ENCODE measurements at regions not wholly inside any gene's neighbourhood (a gene's known extent, or its start where the extent isn't known, plus 50 kb on each side); places are given as distances from the start of the nearest gene placed in this dataset.
A peak's percentile ranks its signal among the peaks of the same experiment; 100 is the strongest.

DNA sequence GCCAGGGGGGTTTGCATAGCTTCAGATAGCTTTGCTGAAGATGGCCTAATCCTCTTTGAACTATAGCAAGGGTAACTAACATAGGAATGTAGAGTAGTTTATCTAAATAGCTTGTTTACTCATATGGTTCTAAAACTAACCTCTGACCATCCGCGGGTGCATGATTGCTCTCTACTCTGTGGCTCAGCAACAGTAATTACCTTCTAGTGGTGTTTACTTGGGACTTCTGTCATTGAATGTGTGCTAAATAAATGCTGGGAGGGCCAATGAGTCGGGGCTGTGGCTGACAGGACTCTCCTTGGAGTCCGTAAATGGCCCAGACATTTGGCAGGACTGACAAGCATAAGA, 1461.9 kb downstream of the UQCRFS1 start:
- no peak for DNase-seq (ENCODE audit: low spot score)

DNA sequence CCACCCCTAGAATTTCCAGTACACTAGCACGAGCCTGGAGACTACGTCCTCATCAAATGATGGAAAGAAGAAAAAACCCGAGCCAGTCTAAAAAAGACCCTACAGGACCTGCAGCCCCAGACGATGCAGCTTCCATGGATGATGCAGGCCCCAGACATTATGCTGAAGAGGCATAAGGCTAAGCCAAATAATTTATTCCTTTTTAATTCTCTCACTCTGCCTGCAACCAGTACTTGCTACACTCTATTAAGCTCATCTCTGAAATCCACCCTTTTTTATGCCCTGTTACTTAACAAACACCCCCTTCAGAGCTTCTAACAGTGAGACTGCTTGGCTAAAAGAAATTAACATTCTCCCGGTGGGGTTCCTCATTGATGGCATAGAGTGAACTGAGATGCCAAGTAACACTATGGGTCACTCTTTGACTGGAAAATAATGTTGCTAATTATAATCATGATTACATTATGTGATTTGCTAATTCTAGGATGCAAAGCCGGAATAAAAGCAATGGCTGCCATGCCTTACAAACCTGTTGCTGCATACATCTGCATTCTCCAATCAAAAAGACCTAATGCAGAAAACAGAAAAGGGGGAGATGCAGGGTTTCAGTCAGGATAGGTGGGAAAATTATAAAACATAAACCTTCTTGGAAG, 1462.4 kb downstream of the UQCRFS1 start:
- DNase-seq (ENCODE audit: low spot score), result no peak

DNA sequence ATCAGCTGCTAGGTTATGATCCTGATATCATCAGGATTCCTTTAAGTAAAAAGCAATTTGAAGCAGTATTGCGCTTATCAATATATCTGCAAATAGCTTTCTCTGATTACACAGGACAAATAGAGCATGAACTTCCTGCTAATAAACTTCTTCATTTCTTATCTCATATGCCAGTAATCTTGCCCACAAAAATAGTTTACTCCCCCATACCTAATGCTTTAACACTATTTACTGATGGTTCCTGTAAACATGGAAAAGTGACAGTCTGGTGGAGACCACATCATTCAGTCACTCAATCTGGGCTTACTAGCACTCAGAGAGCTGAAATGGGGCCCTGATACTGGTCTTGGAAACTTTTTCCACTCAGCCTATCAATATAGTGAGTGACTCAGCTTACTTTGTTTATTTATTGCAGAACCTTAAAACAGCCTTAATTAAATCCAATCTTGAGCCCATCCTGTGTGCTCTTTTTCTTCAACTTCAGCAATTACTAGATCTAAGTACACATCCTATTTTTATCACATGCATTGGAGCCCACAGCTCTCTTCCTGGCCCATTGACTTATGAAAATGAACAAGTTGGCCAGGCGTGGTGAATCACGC, 1464.3 kb downstream of the UQCRFS1 start:
- no peak for DNase-seq (ENCODE audit: low spot score)

DNA sequence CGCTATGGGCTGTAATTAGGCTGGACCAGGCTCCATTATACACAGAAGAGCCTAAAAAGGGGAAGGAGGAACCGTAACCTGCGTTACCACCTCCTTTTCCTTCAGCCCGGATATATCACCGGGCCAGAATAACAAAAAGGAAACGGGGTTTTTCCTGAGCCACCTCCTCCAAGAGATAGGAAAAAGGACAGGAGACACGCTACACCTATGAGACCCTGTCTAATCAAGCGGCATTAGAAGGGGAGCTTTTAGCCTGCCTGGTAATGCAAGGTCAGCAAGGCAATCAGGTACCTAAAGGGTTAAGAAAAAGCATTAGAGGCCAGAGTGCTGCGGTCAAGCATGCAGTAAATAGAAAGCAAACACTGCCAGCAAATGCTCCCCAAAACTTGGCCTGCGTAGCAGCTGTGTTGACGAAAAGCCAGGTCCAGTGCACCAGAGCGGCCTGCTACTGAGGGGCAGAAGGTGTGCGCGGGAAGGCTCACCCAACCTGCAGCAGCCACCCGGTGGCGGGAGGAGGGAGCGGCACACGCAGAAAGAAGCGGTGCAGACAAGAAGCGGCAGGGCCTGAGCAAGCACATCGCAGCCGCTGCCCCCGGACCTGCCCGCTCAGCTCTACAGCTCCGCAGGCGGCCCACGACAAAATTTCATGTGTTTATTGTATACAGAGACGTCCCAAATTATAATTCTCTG, 1466.1 kb downstream of the UQCRFS1 start:
- DNase-seq (ENCODE audit: low spot score), result peak; percentile 34

DNA sequence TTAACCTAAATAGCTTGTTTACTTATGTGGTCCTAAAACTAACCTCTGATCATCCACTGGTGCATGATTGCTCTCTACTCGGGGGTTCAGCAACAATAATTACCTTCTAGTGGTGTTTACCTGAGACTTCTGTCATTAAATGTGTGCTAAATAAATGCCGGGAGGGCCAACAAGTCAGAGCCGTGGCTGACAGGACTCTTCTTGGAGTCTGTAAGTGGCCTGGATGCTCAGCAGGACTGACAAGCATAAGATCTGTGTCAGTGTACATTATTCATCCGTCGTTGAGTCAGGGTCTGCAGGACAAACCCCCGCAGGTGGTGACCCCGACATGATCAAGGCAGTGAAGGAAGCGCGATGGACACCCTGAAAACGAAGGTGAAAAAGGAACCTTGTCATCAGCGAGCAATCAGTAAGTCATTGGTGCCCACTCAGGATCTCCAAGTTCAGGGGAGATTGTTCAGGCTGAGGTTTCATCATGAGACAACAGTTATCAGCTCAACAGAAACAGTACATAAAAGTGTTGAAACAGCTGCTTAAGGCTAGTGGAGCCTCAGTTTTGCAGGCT, 1466.9 kb downstream of the UQCRFS1 start:
- DNase-seq (ENCODE audit: low spot score), result no peak

DNA sequence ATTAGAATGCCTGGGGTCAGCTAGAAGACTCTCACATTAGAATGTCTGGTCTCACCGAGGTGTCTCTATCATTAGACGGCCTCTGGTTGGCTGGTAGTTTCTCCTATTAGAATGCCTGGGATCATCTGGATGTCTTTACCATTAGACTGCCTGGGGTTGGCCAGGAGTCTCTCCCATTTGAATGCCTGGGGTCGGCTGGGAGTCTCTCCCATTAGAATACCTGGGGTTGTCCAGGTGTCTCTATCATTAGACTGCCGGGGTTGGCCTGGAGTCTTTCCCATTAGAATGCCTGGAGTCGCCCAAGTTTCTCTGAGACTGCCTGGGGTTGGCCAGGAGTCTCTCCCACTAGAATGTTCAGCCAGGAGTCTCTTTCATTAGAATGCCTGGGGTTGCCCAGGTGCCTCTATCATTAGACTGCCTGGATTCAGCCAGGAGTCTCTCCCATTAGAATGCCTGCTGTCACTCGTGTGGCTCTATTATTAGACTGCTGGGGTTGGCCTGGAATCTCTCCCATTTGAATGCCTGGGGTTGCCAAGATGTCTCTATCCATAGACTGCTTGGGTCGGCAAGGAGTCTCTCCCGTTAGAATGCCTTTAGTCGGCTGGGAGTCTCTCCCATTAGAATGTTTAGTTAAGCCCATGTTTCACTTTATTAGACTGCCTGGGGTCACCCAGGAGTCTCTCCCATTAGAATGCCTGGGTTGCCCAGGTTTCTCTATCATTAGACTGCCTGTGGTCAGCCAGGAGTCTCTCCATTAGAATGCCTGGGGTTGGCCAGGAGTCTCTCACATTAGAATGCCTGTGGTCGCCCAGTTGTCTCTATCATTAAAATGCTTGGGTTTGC, 1467.8 kb downstream of the UQCRFS1 start:
- no peak for DNase-seq (ENCODE audit: low spot score)

DNA sequence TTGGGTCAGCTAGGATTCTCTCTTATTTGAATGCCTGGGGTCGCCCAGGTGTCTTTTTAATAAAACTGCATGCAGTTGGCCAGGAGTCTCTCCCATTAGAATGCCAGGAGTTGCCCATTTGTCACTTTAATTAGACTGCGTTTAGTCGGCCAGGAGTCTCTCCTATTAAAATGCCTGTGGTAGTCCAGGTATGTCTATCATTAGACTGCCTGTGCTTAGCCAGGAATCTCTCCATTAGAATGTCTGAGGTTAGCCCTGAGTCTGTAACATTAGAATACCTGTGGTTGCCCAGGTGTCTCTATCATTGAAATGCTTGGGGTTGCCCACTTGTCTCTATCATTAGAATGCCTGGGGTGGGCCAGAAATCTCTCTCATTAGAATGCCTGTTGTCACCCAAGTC, 1470.9 kb downstream of the UQCRFS1 start:
- no peak for DNase-seq (ENCODE audit: low spot score)

DNA sequence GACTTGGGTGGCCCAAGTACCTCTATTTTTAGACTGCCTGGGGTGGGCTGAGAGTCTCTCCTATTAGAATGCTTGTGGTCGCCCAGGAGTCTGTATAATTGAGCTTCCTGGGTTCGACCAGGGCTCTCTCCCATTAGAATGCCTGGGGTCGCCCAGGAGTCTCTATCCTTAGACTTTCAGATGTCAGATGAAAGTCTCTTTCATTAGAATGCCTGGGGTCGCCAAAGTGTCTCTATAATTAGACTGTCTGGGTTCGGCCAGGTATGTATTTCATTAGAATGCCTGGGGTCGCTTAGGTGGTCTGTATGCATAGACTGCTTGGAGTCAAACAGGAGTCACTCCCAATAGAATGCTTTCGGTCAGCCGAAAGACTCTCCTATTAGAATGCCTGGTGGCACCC, 1471.7 kb downstream of the UQCRFS1 start:
- no peak for DNase-seq (ENCODE audit: low spot score)

DNA sequence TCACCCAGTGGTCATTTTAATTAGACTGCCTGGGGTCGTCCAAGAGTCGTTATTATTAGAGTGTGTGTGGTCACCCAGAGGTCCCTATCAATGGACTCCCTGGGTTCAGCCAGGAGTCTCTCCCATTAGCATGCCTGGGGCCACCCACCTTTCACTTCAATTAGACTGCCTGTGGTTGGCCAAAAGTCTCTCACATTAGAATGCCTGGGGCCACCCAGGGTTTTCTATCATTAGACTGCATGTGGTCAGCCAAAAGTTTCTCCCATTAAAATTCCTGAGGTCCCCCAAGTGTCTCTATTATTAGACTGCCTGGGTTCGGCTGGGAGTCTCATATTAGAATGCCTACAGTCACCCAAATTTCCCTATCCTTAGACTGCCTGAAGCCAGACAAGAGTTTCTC, 1472.6 kb downstream of the UQCRFS1 start:
- no peak for DNase-seq (ENCODE audit: low spot score)

DNA sequence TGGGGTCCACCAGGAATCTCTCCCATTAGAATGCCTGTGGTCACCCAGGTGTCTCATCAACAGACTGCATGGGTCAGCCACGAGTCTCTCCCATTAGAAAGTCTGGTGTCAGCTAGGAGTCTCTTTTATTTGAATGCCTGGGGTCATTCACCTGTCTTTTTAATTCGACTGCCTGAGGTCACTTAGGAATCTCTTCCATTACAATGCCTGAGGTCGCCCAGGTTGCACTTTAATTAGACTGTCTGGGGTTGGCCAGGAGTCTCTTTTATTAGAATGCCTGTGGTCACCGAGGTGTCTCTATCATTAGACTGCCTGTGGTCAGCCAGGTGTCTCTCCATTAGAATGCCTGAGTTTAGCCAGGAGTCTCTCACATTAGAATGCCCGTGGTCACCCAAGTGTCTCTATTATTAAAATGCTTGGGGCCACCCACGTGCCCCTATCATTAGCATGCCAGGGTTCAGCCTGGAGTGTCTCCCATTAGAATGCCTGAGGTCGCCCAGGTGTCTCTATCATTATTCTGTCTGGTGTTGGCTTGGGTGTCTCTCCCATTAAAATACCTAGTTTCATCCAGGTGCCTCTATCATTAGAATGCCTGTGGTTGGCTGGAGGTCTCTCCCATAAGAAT, 1474.3 kb downstream of the UQCRFS1 start:
- DNase-seq (ENCODE audit: low spot score), result no peak

DNA sequence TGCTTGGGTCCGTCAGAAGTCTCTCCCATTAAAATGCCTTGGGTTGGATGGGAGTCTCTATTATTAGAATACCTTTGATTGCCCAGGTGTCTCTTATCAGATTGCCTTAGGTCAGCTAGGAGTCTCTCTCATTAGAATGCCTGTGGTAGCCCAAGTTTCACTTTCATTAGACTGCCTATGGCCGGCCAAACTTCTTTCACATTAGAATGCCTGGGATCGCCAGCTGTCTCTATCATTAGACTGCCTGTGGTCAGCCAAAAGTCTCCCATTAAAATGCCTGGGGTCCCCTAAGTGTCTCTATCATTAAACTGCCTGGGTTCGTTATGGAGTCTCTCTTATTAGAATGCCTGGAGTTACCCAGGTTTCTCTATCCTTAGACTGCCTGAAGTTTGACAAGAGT, 1476.7 kb downstream of the UQCRFS1 start:
- DNase-seq (ENCODE audit: low spot score), result no peak

DNA sequence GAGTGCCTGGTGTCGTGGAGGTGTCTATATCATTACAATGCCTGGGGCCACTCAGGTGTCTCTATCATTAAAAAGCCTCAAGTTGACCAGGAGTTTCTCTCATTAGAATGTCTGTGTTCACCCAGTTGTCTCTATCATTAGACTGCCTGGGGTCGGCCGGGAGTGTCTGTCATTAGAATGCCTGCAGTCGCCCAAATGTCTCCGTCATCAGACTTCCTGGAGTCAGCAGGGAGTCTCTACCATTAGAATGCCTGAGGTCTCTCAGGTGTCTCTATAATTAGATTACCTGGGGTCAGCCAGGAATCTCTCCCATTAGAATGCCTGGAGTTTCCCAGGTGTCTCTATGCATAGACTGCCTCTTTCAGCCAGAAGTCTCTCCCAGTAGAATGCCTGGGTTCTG, 1477.6 kb downstream of the UQCRFS1 start:
- no peak for DNase-seq (ENCODE audit: low spot score)

DNA sequence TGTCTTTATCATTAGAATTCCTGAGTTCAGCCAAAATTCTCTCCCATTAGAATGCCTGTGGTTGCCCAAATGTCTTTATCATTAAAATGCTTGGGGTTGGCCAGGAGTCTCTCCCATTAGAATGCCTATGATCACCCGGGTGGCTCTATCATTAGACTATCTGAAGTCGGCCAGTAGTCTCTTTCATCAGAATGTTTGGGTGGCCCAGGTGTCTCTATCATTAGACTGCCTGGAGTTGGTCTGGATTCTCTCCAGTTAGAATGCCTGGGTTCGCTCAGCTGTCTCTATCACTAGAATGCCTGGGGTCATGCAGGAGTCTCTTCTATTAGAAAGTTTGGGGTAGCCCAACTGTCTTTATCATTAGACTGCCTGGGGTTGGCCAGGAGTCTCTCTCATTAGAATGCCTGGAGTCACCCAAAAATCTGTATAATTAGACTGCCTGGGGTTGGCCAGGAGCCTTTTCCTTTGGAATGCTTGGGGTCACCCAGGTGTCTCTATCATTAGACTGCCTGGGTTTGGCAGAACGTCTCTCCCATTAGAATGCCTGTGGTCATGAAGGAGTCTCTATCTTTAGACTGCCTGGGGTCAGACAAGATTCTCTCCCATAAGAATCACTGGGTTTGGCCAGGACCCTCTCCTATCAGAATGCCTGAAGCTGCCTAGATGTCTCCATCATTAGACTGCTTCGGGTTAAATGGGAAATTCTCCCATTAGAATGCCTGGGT, 1478.3 kb downstream of the UQCRFS1 start:
- no peak for DNase-seq (ENCODE audit: low spot score)

DNA sequence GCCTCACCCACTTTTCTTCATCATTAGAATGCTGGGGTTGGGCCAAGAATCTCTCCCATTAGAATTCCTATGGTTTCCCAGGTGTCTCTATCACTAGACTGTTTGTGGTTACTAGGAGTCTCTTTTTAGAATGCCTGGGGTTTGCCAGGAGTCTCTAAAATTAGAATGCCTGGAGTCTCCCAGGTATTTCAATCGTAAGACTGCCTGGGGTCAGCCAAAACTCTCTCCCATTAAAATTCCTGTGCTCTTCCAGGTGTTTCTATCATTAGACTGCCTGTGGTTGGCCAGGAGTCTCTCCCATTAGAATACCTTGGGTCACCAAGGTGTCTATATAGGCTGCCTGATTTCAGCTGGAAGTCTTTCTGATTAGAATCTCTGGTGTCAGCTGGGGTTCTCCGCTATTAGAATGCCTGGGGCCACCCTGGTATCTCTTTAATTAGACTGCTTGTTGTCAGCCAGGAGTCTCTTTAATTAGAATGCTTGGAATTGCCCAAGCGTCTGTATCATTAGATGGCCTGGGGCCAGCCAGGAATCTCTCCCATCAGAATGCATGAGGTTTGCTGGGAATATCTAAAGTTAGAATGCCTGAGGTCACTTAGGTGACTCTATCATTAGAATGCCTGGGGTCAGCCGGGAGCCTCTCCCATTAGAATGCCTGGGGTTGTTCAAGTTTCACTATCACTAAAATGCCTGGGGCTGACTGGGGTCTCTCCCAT, 1479.2 kb downstream of the UQCRFS1 start:
- DNase-seq (ENCODE audit: low spot score), result no peak

DNA sequence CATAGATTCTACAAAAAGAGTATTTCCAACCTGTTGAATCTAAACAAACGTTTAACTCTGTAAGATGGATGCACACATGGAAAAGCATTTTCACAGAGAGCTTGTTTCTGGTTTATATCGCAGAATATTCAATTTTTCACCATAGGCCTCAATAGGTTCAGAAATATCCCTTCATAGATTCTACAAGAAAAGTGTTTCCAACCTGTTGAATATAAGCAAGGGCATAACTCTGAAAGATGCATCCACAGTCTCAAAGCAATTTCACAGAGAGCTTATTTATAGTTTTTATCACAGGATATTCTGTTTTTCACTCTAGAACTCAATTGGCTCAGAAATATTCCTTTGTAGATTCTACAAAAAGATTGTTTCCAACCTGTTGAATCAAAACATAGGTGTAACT, 1483.6 kb downstream of the UQCRFS1 start:
- no peak for DNase-seq (ENCODE audit: low spot score)

DNA sequence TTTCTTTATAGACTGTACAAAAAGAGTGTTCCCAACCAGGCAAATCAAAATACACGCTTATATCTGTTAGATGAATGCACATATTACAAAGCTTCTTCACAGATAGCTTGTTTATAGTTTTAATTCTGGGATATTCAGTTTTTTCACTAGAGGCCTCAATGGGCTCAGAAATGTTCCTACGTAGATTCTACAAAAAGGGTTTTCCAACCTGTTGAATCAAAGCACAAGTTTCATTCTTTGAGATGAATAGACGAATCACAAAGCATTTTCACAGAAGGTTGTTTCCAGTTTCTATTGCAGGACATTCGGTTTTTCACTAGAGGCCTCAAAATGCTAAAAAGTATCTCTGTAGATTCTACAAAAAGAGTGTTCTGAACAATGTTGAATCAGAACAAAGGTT, 1490.3 kb downstream of the UQCRFS1 start:
- no peak for DNase-seq (ENCODE audit: low spot score)

DNA sequence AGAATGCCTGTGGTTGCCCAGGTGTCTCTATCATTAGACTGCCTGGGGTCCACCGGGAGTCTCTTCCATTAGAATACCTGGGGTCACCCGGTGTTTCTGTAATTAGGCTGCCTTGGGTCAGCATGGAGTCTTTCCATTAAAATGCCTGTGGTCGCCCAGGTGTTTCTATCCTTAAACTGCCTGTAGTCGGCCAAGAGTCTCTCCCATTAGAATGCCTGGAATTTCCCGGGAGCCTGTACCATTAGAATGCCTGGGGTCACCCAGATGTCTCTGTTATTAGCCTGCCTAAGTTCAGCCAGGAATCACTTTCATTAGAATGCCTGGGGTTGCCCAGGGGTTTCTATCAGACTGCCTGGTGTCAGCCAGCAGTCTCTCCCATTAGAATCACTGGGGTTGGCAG, 1492.8 kb downstream of the UQCRFS1 start:
- no peak for DNase-seq (ENCODE audit: low spot score)

DNA sequence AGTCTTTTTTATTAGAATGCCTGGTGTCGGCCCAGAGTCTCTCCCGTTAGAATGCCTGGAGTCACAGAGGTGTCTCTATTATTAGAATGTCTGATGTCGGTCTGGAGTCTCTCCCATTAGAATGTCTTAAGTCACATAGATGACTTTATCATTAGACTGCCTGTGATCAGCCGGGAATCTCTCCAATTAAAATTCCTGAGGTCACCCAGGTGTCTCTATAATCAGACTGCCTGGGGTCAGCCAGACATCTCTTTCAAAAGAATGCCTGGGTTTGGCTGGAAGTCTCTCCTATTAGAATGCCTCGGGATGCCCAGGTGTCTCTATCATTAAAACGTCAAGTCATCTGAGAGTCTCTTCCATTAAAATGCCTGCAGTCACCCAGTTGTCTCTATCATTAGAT, 1493.9 kb downstream of the UQCRFS1 start:
- no peak for DNase-seq (ENCODE audit: low spot score)

DNA sequence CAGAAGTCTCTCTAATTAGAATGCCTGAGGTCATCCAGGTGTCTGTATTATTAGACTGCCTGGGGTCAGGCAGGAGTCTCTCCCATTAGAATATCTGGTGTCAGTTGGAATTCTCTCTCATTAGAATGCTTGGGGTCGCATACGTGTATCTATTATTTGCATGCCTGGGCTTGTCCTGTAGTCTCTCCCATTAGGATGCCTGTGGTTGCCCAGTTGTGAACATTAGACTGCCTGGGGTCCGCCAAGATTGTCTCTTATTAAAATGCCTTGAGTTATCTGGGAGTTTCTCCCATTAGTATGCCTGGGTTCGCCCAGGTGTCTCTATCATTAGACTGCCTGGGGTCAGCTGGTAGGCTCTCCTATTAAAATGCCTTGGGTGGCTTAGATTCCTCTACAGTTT, 1494.7 kb downstream of the UQCRFS1 start:
- no peak for DNase-seq (ENCODE audit: low spot score)

DNA sequence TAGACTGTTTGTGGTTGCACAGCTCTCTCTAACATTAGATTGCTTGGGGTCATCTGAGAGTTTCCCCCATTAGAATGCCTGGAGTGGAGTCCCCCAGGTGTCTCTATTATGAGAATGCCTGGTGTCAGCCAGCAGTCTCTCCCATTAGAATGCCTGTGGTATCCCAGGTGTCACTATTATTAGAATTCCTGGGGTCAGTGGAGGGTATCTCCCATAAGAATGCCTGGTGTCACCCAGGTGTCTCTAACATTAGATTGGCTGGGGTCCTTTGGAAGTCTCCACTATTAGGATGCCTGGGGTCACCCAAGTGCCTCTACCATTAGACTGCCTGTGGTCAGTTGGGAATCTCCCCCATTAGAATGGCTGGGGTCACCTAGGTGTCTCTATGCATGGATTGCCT, 1495.1 kb downstream of the UQCRFS1 start:
- no peak for DNase-seq (ENCODE audit: low spot score)

DNA sequence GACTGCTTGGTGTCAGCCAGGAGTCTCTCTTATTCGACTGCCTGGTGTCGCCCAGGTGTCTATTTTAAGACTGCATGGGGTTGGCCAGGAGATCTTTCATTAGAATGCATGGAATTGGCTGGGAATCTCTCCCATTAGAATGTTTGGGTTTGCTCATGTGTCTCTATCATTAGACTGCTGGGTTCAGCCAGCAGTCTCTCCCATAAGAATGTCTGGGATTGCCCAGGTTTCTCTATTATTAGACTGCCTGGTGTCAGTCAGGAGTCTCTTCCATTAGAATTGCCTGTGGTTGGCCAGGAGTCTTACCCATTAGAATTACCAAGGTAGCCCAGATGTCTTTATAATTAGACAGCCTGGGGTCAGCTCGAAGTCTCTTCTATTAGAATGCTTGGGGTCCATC, 1496.0 kb downstream of the UQCRFS1 start:
- DNase-seq (ENCODE audit: low spot score), result no peak

All from D341Med (cell line).